B cell (primary cell): ENCODE measurements at regions not wholly inside any gene's neighbourhood (a gene's known extent, or its start where the extent isn't known, plus 50 kb on each side); places are given as distances from the start of the nearest gene placed in this dataset.

Source experiments
- EZH2 ChIP-seq: IDR thresholded peaks from 2 replicates; pipeline ENCODE4 v1.6.1; 2012; ENCODE audit warnings: borderline replicate concordance, low read depth, mild to moderate bottlenecking, moderate library complexity, low read length; ENCODE audit not compliant: insufficient read depth, poor library complexity, severe bottlenecking
- TF ChIP-seq, protein P1 (sequence below): fragments of 200-600 bp; IDR thresholded peaks from one replicate; pipeline ENCODE4 v1.8.0; 2022; ENCODE audit warnings: antibody characterized with exemption, mild to moderate bottlenecking

DNA sequence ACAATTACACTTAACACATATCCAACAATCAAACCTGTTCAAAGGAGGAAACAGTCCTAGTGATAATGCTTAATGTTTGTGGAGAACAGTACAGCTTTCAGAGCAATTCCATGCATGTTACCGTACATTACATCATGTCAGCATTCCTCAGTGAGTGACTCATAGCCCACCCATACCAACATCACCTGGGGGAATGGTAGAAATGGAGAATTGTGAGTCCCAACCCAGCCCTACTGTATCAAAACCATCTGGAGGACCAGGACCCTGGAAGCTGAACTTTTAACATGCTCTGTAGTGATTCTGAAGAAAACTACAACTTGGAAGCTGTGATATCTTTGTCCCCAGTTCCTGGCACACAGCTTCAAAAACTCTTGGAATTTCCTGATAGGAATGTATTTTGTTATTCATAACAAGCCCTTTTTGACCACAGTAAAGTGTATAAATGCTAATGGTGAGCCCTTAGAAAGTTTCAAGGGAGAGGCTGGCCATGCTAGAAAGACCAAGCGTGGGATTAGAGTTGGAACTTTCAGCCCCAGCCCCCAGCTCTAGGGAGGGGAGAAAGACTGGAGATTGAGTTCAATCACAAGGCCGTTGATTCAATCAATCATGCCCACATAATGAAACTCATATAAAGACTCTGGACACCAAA lies 301.1 kb downstream of the BUD13 start:
- TF ChIP-seq, protein P1, sequence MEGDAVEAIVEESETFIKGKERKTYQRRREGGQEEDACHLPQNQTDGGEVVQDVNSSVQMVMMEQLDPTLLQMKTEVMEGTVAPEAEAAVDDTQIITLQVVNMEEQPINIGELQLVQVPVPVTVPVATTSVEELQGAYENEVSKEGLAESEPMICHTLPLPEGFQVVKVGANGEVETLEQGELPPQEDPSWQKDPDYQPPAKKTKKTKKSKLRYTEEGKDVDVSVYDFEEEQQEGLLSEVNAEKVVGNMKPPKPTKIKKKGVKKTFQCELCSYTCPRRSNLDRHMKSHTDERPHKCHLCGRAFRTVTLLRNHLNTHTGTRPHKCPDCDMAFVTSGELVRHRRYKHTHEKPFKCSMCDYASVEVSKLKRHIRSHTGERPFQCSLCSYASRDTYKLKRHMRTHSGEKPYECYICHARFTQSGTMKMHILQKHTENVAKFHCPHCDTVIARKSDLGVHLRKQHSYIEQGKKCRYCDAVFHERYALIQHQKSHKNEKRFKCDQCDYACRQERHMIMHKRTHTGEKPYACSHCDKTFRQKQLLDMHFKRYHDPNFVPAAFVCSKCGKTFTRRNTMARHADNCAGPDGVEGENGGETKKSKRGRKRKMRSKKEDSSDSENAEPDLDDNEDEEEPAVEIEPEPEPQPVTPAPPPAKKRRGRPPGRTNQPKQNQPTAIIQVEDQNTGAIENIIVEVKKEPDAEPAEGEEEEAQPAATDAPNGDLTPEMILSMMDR: no peak
- TF ChIP-seq EZH2: no peak
